ENCODE measurements at regions not wholly inside any gene's neighbourhood (a gene's known extent, or its start where the extent isn't known, plus 50 kb on each side); places are given as distances from the start of the nearest gene placed in this dataset.
"Not testable (repeated sequence)": the region's sequence is repeated elsewhere in the genome, so short reads cannot be mapped to it uniquely, and the experiment has no call there.

DNA sequence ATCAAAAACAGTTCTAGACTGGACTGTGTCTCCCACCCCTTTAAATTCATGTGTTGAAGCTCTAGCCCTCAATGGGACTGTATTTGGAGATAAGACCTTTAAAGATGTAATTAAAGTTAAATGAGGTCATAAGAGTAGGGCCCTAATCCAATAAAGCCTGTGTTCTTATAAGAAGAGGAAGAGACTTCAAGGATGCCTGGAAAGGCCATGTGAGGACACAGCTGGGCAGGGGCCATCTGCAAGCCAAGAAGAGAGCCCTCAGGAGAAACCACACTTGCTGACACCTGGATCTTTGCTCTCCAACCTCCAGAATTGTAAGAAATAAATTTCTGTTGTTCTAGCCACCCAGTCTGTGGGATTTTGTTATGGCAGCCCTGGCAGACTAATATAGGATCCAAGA lies 153.6 kb upstream of the POMZP3 start:
- TF ChIP-seq, protein P1, sequence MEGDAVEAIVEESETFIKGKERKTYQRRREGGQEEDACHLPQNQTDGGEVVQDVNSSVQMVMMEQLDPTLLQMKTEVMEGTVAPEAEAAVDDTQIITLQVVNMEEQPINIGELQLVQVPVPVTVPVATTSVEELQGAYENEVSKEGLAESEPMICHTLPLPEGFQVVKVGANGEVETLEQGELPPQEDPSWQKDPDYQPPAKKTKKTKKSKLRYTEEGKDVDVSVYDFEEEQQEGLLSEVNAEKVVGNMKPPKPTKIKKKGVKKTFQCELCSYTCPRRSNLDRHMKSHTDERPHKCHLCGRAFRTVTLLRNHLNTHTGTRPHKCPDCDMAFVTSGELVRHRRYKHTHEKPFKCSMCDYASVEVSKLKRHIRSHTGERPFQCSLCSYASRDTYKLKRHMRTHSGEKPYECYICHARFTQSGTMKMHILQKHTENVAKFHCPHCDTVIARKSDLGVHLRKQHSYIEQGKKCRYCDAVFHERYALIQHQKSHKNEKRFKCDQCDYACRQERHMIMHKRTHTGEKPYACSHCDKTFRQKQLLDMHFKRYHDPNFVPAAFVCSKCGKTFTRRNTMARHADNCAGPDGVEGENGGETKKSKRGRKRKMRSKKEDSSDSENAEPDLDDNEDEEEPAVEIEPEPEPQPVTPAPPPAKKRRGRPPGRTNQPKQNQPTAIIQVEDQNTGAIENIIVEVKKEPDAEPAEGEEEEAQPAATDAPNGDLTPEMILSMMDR (conservative IDR thresholded peaks at IDR 0.05; ENCODE audit: low read depth, low read length): not testable (repeated sequence)
- TF ChIP-seq EZH2 (IDR thresholded peaks at IDR 0.05; ENCODE audit: borderline replicate concordance, low read depth, low read length, poor library complexity, severe bottlenecking): not testable (repeated sequence)
